ENCODE measurements at regions not wholly inside any gene's neighbourhood (a gene's known extent, or its start where the extent isn't known, plus 50 kb on each side); places are given as distances from the start of the nearest gene placed in this dataset.

GRCh38 chr6:66866801-66867200 is 1159.8 kb upstream of the EYS start:
- DNase-seq (ENCODE audit: extremely low spot score, unreplicated experiment): no peak
- Mint-ChIP-seq H3K4me3 (no peak overlapping the region), H3K36me3 (no peaks in the 10 kb centered on the region), H3K27me3 (no peaks in the 10 kb centered on the region), H3K9me3 (no peaks in the 10 kb centered on the region), H3K27ac (no peak overlapping the region), H3K4me1 (ENCODE audit: unreplicated experiment) (no peaks in the 10 kb centered on the region)
- TF ChIP-seq CTCF (conservative IDR thresholded peaks at IDR 0.05): no peak

GRCh38 chr6:66865771-66866170 is 1158.7 kb upstream of the EYS start:
- no peak for TF ChIP-seq CTCF (conservative IDR thresholded peaks at IDR 0.05)
- DNase-seq (ENCODE audit: extremely low spot score, unreplicated experiment): no peak
- H3K27ac Mint-ChIP-seq: no peak overlapping the region
- no peaks in the 10 kb centered on the region for H3K9me3 Mint-ChIP-seq
- no peaks in the 10 kb centered on the region for H3K4me1 Mint-ChIP-seq (ENCODE audit: unreplicated experiment)
- H3K36me3 Mint-ChIP-seq: no peaks in the 10 kb centered on the region
- H3K4me3 Mint-ChIP-seq: no peak overlapping the region
- H3K27me3 Mint-ChIP-seq: no peaks in the 10 kb centered on the region

GRCh38 chr6:66861007-66861541 is 1154.0 kb upstream of the EYS start:
- no peaks in the 10 kb centered on the region for H3K9me3 Mint-ChIP-seq
- H3K4me1 Mint-ChIP-seq (ENCODE audit: unreplicated experiment): no peaks in the 10 kb centered on the region
- no peak overlapping the region for H3K4me3 Mint-ChIP-seq
- no peak for DNase-seq (ENCODE audit: extremely low spot score, unreplicated experiment)
- H3K36me3 Mint-ChIP-seq: no peaks in the 10 kb centered on the region
- no peak for TF ChIP-seq CTCF (conservative IDR thresholded peaks at IDR 0.05)
- no peak overlapping the region for H3K27ac Mint-ChIP-seq
- H3K27me3 Mint-ChIP-seq: no peaks in the 10 kb centered on the region

- Mint-ChIP-seq H3K27ac (no peak overlapping the region), H3K36me3 (no peaks in the 10 kb centered on the region), H3K9me3 (no peaks in the 10 kb centered on the region), H3K4me1 (ENCODE audit: unreplicated experiment) (no peaks in the 10 kb centered on the region), H3K4me3 (no peak overlapping the region), H3K27me3 (no peaks in the 10 kb centered on the region)
- DNase-seq (ENCODE audit: extremely low spot score, unreplicated experiment): no peak
- TF ChIP-seq CTCF (conservative IDR thresholded peaks at IDR 0.05): no peak
These were observed 1153.3 kb upstream of the EYS start for GRCh38 chr6:66860328-66860727.

- H3K4me3 Mint-ChIP-seq: no peak overlapping the region
- TF ChIP-seq CTCF (conservative IDR thresholded peaks at IDR 0.05): no peak
- DNase-seq (ENCODE audit: extremely low spot score, unreplicated experiment): no peak
- no peaks in the 10 kb centered on the region for H3K27me3 Mint-ChIP-seq
- no peaks in the 10 kb centered on the region for H3K9me3 Mint-ChIP-seq
- H3K36me3 Mint-ChIP-seq: no peaks in the 10 kb centered on the region
- no peak overlapping the region for H3K27ac Mint-ChIP-seq
- no peaks in the 10 kb centered on the region for H3K4me1 Mint-ChIP-seq (ENCODE audit: unreplicated experiment)
These were observed 1151.2 kb upstream of the EYS start for GRCh38 chr6:66858196-66858595.

- Mint-ChIP-seq H3K27me3 (no peaks in the 10 kb centered on the region), H3K4me3 (no peak overlapping the region), H3K36me3 (no peaks in the 10 kb centered on the region), H3K27ac (no peak overlapping the region), H3K4me1 (ENCODE audit: unreplicated experiment) (no peaks in the 10 kb centered on the region), H3K9me3 (no peaks in the 10 kb centered on the region)
- no peak for DNase-seq (ENCODE audit: extremely low spot score, unreplicated experiment)
- TF ChIP-seq CTCF (conservative IDR thresholded peaks at IDR 0.05): no peak
These were observed 1147.0 kb upstream of the EYS start for GRCh38 chr6:66854014-66854413.
